ENCODE measurements at regions not wholly inside any gene's neighbourhood (a gene's known extent, or its start where the extent isn't known, plus 50 kb on each side); places are given as distances from the start of the nearest gene placed in this dataset.

DNA sequence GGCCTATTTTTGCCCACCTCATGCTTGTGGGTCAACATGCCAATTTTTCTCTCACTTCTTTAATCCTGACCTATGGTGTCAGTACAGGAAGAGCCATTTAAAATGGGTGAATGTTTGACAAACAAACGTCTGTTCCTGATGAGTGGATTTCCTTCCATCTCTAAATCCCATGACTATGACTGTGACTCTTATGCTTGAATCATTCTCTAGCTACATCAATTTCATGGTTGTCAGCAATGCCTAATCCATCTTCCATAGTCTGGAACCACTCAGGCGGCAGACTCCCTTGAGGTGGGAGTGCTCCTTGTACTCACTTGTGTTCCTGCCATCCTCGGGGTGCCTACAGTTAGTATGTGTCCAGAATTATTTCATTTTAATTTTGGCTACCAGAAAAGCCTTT lies 194.9 kb upstream of the RPS6KA3 start:
- no peak for TF ChIP-seq SIN3A (IDR thresholded peaks at IDR 0.05; ENCODE audit: low read depth)
- no peak for TF ChIP-seq POLR2AphosphoS5 (IDR thresholded peaks at IDR 0.05; ENCODE audit: low read depth, low read length)
- TF ChIP-seq JUND (IDR thresholded peaks at IDR 0.05): no peak
- TF ChIP-seq, protein P1, sequence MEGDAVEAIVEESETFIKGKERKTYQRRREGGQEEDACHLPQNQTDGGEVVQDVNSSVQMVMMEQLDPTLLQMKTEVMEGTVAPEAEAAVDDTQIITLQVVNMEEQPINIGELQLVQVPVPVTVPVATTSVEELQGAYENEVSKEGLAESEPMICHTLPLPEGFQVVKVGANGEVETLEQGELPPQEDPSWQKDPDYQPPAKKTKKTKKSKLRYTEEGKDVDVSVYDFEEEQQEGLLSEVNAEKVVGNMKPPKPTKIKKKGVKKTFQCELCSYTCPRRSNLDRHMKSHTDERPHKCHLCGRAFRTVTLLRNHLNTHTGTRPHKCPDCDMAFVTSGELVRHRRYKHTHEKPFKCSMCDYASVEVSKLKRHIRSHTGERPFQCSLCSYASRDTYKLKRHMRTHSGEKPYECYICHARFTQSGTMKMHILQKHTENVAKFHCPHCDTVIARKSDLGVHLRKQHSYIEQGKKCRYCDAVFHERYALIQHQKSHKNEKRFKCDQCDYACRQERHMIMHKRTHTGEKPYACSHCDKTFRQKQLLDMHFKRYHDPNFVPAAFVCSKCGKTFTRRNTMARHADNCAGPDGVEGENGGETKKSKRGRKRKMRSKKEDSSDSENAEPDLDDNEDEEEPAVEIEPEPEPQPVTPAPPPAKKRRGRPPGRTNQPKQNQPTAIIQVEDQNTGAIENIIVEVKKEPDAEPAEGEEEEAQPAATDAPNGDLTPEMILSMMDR (IDR thresholded peaks at IDR 0.05 in 2 of 3, conservative IDR thresholded peaks at IDR 0.05 in 1 of 3; ENCODE audit: borderline replicate concordance in 1 of 3, insufficient read depth in 1 of 3, low read depth in 2 of 3, low read length in 2 of 3): no peak
- TF ChIP-seq, protein P2, sequence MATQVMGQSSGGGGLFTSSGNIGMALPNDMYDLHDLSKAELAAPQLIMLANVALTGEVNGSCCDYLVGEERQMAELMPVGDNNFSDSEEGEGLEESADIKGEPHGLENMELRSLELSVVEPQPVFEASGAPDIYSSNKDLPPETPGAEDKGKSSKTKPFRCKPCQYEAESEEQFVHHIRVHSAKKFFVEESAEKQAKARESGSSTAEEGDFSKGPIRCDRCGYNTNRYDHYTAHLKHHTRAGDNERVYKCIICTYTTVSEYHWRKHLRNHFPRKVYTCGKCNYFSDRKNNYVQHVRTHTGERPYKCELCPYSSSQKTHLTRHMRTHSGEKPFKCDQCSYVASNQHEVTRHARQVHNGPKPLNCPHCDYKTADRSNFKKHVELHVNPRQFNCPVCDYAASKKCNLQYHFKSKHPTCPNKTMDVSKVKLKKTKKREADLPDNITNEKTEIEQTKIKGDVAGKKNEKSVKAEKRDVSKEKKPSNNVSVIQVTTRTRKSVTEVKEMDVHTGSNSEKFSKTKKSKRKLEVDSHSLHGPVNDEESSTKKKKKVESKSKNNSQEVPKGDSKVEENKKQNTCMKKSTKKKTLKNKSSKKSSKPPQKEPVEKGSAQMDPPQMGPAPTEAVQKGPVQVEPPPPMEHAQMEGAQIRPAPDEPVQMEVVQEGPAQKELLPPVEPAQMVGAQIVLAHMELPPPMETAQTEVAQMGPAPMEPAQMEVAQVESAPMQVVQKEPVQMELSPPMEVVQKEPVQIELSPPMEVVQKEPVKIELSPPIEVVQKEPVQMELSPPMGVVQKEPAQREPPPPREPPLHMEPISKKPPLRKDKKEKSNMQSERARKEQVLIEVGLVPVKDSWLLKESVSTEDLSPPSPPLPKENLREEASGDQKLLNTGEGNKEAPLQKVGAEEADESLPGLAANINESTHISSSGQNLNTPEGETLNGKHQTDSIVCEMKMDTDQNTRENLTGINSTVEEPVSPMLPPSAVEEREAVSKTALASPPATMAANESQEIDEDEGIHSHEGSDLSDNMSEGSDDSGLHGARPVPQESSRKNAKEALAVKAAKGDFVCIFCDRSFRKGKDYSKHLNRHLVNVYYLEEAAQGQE (IDR thresholded peaks at IDR 0.05; ENCODE audit: low read depth): no peak
- TF ChIP-seq RAD21 (IDR thresholded peaks at IDR 0.05; ENCODE audit: low read depth): no peak
- TF ChIP-seq, protein P3, sequence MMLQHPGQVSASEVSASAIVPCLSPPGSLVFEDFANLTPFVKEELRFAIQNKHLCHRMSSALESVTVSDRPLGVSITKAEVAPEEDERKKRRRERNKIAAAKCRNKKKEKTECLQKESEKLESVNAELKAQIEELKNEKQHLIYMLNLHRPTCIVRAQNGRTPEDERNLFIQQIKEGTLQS (IDR thresholded peaks at IDR 0.05): no peak
- TF ChIP-seq TCF7L2 (IDR thresholded peaks at IDR 0.05; ENCODE audit: borderline replicate concordance, extremely low read depth, insufficient read depth, insufficient read length): no peak
- no peak for TF ChIP-seq CBX3 (IDR thresholded peaks at IDR 0.05; ENCODE audit: low read depth)
- no peak for TF ChIP-seq FOSL1 (IDR thresholded peaks at IDR 0.05; ENCODE audit: low read depth)
- TF ChIP-seq, protein P4, sequence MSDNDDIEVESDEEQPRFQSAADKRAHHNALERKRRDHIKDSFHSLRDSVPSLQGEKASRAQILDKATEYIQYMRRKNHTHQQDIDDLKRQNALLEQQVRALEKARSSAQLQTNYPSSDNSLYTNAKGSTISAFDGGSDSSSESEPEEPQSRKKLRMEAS (IDR thresholded peaks at IDR 0.05): no peak
- no peak for TF ChIP-seq CEBPB (IDR thresholded peaks at IDR 0.05; ENCODE audit: low read depth)
- TF ChIP-seq SRF (IDR thresholded peaks at IDR 0.05; ENCODE audit: low read depth): no peak
- TF ChIP-seq SP1 (IDR thresholded peaks at IDR 0.05; ENCODE audit: low read depth): no peak
- no peak for TF ChIP-seq EZH2 (IDR thresholded peaks at IDR 0.05)
- TF ChIP-seq, protein P5, sequence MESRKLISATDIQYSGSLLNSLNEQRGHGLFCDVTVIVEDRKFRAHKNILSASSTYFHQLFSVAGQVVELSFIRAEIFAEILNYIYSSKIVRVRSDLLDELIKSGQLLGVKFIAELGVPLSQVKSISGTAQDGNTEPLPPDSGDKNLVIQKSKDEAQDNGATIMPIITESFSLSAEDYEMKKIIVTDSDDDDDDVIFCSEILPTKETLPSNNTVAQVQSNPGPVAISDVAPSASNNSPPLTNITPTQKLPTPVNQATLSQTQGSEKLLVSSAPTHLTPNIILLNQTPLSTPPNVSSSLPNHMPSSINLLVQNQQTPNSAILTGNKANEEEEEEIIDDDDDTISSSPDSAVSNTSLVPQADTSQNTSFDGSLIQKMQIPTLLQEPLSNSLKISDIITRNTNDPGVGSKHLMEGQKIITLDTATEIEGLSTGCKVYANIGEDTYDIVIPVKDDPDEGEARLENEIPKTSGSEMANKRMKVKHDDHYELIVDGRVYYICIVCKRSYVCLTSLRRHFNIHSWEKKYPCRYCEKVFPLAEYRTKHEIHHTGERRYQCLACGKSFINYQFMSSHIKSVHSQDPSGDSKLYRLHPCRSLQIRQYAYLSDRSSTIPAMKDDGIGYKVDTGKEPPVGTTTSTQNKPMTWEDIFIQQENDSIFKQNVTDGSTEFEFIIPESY (IDR thresholded peaks at IDR 0.05; ENCODE audit: extremely low read depth, insufficient replicate concordance, low read length): no peak
- TF ChIP-seq EGR1 (IDR thresholded peaks at IDR 0.05; ENCODE audit: low read depth): no peak
- no peak for TF ChIP-seq ZNF274 (IDR thresholded peaks at IDR 0.05; ENCODE audit: low read depth, low read length)
- no peak for TF ChIP-seq YY1 (IDR thresholded peaks at IDR 0.05; ENCODE audit: extremely low read depth, insufficient replicate concordance, low read depth, low read length)
- H3K27me3 ChIP-seq (ENCODE audit: insufficient read depth, low read length): no peaks in the 10 kb centered on the region
- no peaks in the 10 kb centered on the region for H3K4me1 ChIP-seq (ENCODE audit: control insufficient read depth in 1 of 2, insufficient read depth in 2 of 2, low read length in 2 of 2)
- no TSS peak for BruUV-seq (replicated peaks)
- H3K9me3 ChIP-seq (ENCODE audit: control insufficient read depth in 1 of 2, insufficient read depth in 1 of 2, low read depth in 1 of 2, low read length in 2 of 2): no peaks in the 10 kb centered on the region
- no peak overlapping the region for H3K4me2 ChIP-seq (ENCODE audit: low read length)
- ChIA-PET CTCF (no interaction called here), POLR2A (no interaction called here), RAD21 (ENCODE audit: low non-redundant PET in 1 of 2, low total read pairs in 2 of 2, uncharacterized antibody in 2 of 2, unreplicated experiment in 2 of 2) (no interaction called here)
- H3K36me3 ChIP-seq (ENCODE audit: control insufficient read depth in 1 of 2, insufficient read depth in 2 of 2, low read length in 2 of 2): no peaks in the 10 kb centered on the region
- intact Hi-C loops (cut with micrococcal nuclease): no loop called here
- H3K9ac ChIP-seq (ENCODE audit: low read length): no peak overlapping the region
- ATAC-seq: no peak
- H3K79me2 ChIP-seq (ENCODE audit: insufficient read depth, low read length): no peaks in the 10 kb centered on the region
- H4K20me1 ChIP-seq (ENCODE audit: insufficient read depth): no peaks in the 10 kb centered on the region
- no peak overlapping the region for H3K27ac ChIP-seq (ENCODE audit: low read depth, low read length)
- DNase-seq (ENCODE audit: low read depth, low spot score): no peak
- H2AFZ ChIP-seq (ENCODE audit: low read depth, low read length, poor library complexity, severe bottlenecking): no peak overlapping the region
- H3K9me2 ChIP-seq (ENCODE audit: insufficient read depth): no peaks in the 10 kb centered on the region
- no peak overlapping the region for H3K4me3 ChIP-seq (replicated peaks in 1 of 2; ENCODE audit: low read depth in 1 of 2, low read length in 2 of 2)
